KMS-11 (cell line): ENCODE measurements at regions not wholly inside any gene's neighbourhood (a gene's known extent, or its start where the extent isn't known, plus 50 kb on each side); places are given as distances from the start of the nearest gene placed in this dataset.

ENCODE experiments used
- H2AFZ ChIP-seq: fragments of 200-600 bp; sonication (generic); 2 replicates; pipeline ENCODE4 v1.6.1; 2016; ENCODE audit warnings: antibody characterized with exemption, mixed run types, low read depth
- H3K27ac ChIP-seq: fragments of 200-600 bp; sonication (generic); 2 replicates; pipeline ENCODE4 v1.6.1; 2016; ENCODE audit warnings: mild to moderate bottlenecking, mixed run types
- H3K27me3 ChIP-seq: fragments of 200-600 bp; sonication (generic); 2 replicates; pipeline ENCODE4 v1.6.1; 2017; ENCODE audit warnings: mild to moderate bottlenecking, low read depth, mixed run types, moderate library complexity; ENCODE audit not compliant: insufficient read depth
- H3K36me3 ChIP-seq: fragments of 200-600 bp; sonication (generic); 2 replicates; pipeline ENCODE4 v1.6.1; 2017; ENCODE audit warnings: mild to moderate bottlenecking, mixed run types; ENCODE audit not compliant: insufficient read depth
- H3K4me1 ChIP-seq: fragments of 200-600 bp; sonication (generic); 2 replicates; pipeline ENCODE4 v1.6.1; 2016; ENCODE audit warnings: mild to moderate bottlenecking, low read depth, mixed run types; ENCODE audit not compliant: poor library complexity, severe bottlenecking
- H3K4me2 ChIP-seq: fragments of 200-600 bp; sonication (generic); 2 replicates; pipeline ENCODE4 v1.7.0; 2016; ENCODE audit warnings: mild to moderate bottlenecking, mixed run types
- H3K4me3 ChIP-seq: fragments of 200-600 bp; sonication (generic); IDR thresholded peaks from 2 replicates; pipeline ENCODE4 v1.6.1; 2017; ENCODE audit warnings: low read depth, low read length, mixed read lengths; ENCODE audit not compliant: insufficient read depth
- H3K79me2 ChIP-seq: fragments of 200-600 bp; sonication (generic); 2 replicates; pipeline ENCODE4 v1.6.1; 2016; ENCODE audit warnings: low read depth, mixed run types; ENCODE audit not compliant: insufficient read depth
- H3K9ac ChIP-seq: fragments of 200-600 bp; sonication (generic); 2 replicates; pipeline ENCODE4 v1.6.1; 2016; ENCODE audit warnings: mild to moderate bottlenecking, mixed run types
- H4K20me1 ChIP-seq: fragments of 200-600 bp; sonication (generic); 2 replicates; pipeline ENCODE4 v1.6.1; 2016; ENCODE audit warnings: mild to moderate bottlenecking, mixed run types; ENCODE audit not compliant: insufficient read depth
- TF ChIP-seq, protein P1 (sequence below): fragments of 200-600 bp; sonication (generic); conservative IDR thresholded peaks from 2 replicates; pipeline ENCODE4 v1.6.1; 2017; ENCODE audit warnings: low read depth, mild to moderate bottlenecking, antibody characterized with exemption, low read length, moderate library complexity, mixed read lengths

DNA sequence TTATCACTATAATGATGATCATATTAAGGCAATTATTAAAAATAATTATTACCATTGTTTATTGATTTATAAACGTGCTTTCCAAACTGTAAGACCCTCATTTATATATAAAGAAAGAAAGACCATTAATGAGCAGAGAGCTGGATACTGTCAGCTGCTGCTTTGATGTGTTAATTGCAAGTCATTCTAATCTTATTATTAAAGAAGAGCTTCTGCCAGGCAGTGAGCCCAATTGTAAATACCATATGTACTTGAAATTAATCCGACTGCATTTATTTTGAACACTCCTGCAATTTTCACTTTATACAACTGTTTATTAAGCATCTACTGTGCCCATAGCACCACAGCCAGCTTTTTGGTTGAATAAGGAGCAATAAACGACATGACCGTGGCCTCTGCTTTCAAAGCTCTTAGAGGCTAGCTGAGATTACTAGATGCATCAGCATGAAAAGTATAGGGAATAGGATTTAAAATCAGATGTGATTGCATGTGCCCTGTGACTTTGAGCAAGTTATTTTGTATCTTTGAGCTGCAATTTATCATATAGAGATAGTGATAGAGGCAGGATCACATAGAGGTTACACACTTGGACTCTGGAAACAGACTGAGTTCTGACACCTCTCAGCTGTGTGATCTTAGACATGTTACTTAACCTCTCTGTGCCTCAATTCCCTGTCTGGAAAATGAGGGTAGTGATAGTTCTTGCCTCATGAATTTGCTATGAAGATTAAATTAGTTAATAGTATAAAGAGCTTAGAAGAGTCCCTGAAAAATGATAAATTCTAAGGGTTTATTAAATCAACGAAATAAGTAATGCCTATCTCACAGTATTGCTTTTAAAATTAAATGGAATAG is 83.4 kb downstream of the MYCN start:
- Histone ChIP-seq H3K4me1 (peaks cover 20% of the 10 kb centered on the region), H3K79me2 (no peaks in the 10 kb centered on the region), H3K27ac (no peak overlapping the region), H3K4me2 (no peak overlapping the region), H3K4me3 (no peak overlapping the region), H4K20me1 (no peaks in the 10 kb centered on the region), H3K27me3 (no peaks in the 10 kb centered on the region), H3K36me3 (no peaks in the 10 kb centered on the region), H2AFZ (no peak overlapping the region), H3K9ac (no peak overlapping the region)
- TF ChIP-seq, protein P1, sequence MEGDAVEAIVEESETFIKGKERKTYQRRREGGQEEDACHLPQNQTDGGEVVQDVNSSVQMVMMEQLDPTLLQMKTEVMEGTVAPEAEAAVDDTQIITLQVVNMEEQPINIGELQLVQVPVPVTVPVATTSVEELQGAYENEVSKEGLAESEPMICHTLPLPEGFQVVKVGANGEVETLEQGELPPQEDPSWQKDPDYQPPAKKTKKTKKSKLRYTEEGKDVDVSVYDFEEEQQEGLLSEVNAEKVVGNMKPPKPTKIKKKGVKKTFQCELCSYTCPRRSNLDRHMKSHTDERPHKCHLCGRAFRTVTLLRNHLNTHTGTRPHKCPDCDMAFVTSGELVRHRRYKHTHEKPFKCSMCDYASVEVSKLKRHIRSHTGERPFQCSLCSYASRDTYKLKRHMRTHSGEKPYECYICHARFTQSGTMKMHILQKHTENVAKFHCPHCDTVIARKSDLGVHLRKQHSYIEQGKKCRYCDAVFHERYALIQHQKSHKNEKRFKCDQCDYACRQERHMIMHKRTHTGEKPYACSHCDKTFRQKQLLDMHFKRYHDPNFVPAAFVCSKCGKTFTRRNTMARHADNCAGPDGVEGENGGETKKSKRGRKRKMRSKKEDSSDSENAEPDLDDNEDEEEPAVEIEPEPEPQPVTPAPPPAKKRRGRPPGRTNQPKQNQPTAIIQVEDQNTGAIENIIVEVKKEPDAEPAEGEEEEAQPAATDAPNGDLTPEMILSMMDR: no peak

DNA sequence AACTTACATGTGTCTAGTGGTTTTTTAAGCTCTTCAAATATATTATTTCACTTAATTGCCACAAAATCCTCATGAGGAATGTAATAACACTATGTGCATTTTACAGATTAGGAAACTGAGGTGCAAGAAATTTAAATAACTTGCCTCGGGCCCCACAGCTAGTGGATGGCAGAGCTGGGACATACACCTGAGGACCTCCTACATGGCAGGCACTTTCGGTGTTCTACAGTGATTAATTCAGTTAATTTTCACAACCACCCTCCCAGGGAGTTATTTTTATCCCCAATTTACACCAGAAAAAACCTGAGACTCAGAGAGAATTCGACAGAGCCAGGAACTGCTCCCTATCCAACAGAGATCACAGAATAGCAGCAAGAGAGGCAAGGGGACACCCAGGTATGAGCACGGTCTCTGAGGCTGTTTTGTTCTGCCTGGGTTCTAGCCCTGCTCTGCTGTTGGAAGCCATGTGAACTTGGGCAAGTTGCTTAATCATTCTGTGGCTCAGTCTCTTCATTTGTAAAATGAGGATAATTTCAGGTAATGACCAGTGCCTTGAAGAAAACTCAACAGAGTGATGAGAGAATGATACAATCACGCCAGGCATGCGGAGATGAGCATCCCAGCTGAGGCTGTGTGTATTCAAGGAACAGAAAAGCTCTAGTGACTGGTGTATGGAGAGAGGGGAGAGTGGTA is 82.3 kb downstream of the MYCN start:
- H3K27ac ChIP-seq: no peak overlapping the region
- no peak overlapping the region for H2AFZ ChIP-seq
- no peaks in the 10 kb centered on the region for H3K36me3 ChIP-seq
- no peak overlapping the region for H3K4me3 ChIP-seq
- no peaks in the 10 kb centered on the region for H3K79me2 ChIP-seq
- no peaks in the 10 kb centered on the region for H3K27me3 ChIP-seq
- peaks cover 20% of the 10 kb centered on the region for H3K4me1 ChIP-seq
- H4K20me1 ChIP-seq: no peaks in the 10 kb centered on the region
- TF ChIP-seq, protein P1: no peak
- no peak overlapping the region for H3K9ac ChIP-seq
- H3K4me2 ChIP-seq: 0 out of 2 replicates have a peak overlapping the region, but pooled peaks have one; percentile 9

DNA sequence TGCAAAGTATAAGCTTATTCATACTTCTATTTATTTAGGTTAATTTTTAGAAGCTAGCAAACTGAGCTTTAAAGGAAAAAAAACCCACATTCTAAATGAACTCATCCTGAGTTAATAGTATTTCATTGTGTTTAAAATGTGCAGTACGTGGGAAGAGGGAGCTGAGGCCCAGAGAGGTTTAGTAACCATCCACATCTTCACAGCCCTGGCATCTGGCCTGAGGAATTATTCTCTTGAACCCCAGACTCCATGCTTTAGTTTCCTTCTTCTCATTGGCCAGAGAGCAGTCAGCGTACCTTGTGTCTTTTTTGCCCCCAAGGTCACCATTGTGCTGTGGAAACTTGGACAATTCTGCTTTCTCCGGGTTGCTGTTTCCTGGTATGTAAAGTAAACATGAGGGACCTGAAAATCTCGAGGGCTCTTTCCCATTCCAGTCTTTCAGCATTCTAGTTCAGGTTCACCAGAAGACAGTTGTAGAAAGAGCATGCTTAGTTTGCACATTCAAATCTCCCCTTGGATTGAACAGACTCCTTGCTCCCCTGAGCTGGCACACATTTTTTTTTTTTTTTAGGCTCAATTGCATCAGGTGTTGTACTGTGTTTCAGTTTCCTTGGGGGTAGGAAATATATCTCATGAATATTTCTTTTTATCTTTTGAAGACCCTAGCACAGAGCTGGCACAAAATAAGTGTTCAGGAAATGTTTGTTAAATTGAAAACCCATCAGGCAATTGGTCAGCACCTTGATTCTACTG is 81.4 kb downstream of the MYCN start:
- TF ChIP-seq, protein P1: no peak
- Histone ChIP-seq H3K36me3 (no peaks in the 10 kb centered on the region), H2AFZ (no peak overlapping the region), H3K9ac (no peak overlapping the region), H3K4me3 (no peak overlapping the region), H3K27me3 (no peaks in the 10 kb centered on the region), H3K27ac (no peak overlapping the region), H3K79me2 (no peaks in the 10 kb centered on the region), H4K20me1 (no peaks in the 10 kb centered on the region), H3K4me2 (0 out of 2 replicates have a peak overlapping the region, but pooled peaks have one; percentile 23), H3K4me1 (peaks cover 20% of the 10 kb centered on the region)

DNA sequence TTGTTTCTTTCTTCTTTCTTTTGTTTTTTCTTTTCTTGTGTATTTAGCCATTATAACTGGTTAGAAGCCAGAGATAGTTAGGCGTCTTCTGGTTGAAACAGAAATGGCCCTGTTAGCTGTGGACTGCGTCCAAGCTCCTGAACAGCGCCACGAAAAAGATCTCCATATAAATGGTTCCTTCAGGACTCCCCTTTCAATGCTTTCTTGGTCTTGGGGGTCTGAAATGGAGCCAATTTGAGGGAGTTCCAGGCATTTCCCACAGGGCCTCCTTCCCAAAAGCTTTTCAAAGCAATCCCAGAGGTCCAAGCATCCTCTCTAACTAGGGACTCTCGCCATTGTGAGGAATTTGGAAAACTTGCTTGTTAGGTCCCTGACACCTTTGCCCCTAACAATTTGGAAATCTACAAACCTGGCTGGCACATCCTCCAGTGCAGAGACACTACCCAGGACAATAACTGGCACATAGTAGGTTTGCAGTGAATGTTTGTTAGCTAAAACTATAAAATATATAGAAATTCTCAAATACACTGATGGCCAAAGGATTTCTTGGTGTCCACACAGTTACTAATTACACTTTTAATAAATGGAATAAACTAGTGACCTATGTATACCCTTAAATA is 80.1 kb downstream of the MYCN start:
- Histone ChIP-seq H3K4me3 (no peak overlapping the region), H3K9ac (no peak overlapping the region), H3K4me2 (no peak overlapping the region), H3K4me1 (peaks cover 20% of the 10 kb centered on the region), H2AFZ (no peak overlapping the region), H3K36me3 (no peaks in the 10 kb centered on the region), H3K27me3 (no peaks in the 10 kb centered on the region), H3K79me2 (no peaks in the 10 kb centered on the region), H3K27ac (no peak overlapping the region), H4K20me1 (no peaks in the 10 kb centered on the region)
- TF ChIP-seq, protein P1: no peak
